K562 (cell line): ENCODE measurements at regions not wholly inside any gene's neighbourhood (a gene's known extent, or its start where the extent isn't known, plus 50 kb on each side); places are given as distances from the start of the nearest gene placed in this dataset.

Experiments
- EZH2 ChIP-seq: IDR thresholded peaks from 2 replicates; pipeline ENCODE4 v1.6.1; 2012; ENCODE audit warnings: low read depth, mild to moderate bottlenecking, inconsistent platforms, low read length, borderline replicate concordance
- TCF7L2 ChIP-seq: fragments of 150-350 bp; IDR thresholded peaks from 2 replicates; pipeline ENCODE4 v1.6.1; 2016; ENCODE audit warnings: low read depth, mild to moderate bottlenecking, low read length, moderate library complexity
- USF2 ChIP-seq: sonication (generic); formaldehyde crosslinking; IDR thresholded peaks from 2 replicates; pipeline ENCODE4 v1.5.0; 2020; ENCODE audit warnings: missing genetic modification reagents
- ZNF197 ChIP-seq: fragments of 200-800 bp; sonication (Bioruptor generic); IDR thresholded peaks from 2 replicates; pipeline ENCODE4 v1.6.1; 2016; ENCODE audit warnings: low read depth, missing genetic modification characterization, missing compliant biosample characterization
- ZSCAN29 ChIP-seq: fragments of 450-650 bp; IDR thresholded peaks from 2 replicates; pipeline ENCODE4 v1.6.1; 2017

GRCh38 chr19:28631961-28632360 lies 581.0 kb downstream of the UQCRFS1 start:
- no peak for TF ChIP-seq EZH2
- TF ChIP-seq ZSCAN29: no peak
- no peak for TF ChIP-seq USF2 (CRISPR knock-in tag)
- TF ChIP-seq ZNF197 (CRISPR knock-in tag): no peak
- TF ChIP-seq TCF7L2: no peak
